PC-9 (cell line): ENCODE measurements at regions not wholly inside any gene's neighbourhood (a gene's known extent, or its start where the extent isn't known, plus 50 kb on each side); places are given as distances from the start of the nearest gene placed in this dataset.

ENCODE experiments used
- CTCF ChIP-seq: fragments of 200-600 bp; sonication (generic); conservative IDR thresholded peaks from 2 replicates; pipeline ENCODE4 v1.6.1; 2017; ENCODE audit warnings: mixed run types, antibody characterized with exemption, mild to moderate bottlenecking, moderate library complexity
- EZH2 ChIP-seq: fragments of 200-600 bp; sonication (generic); IDR thresholded peaks from 2 replicates; pipeline ENCODE4 v1.8.0; 2017; ENCODE audit warnings: antibody characterized with exemption, low read depth

- TF ChIP-seq CTCF (no peak), EZH2 (no peak)
These were observed 1159.7 kb downstream of the GRIK2 start for GRCh38 chr6:102553214-102553613.
